ENCODE measurements at regions not wholly inside any gene's neighbourhood (a gene's known extent, or its start where the extent isn't known, plus 50 kb on each side); places are given as distances from the start of the nearest gene placed in this dataset.
A peak's percentile ranks its signal among the peaks of the same experiment; 100 is the strongest.
"Not testable (repeated sequence)": the region's sequence is repeated elsewhere in the genome, so short reads cannot be mapped to it uniquely, and the experiment has no call there.

DNA sequence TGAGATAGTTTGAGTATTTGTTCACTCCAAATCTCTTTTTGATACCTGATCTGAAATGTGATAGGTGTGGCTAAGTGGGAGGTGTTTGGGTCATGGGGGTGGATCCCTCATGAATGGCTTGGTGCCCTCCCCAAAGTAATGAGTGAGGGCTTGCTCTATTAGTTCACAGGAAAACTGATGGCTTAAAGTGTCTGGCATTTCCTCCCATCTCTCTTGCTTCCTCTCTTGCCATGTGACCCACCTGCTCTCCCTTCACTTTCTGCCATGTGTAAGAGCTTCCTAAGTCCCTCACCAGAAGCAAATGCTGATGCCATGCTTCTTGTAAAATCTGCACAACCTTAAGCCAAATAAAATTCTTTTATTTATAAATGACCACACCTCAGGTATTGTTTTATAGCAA lies 61.1 kb downstream of the MAD2L1 start:
- no peak for DNase-seq

DNA sequence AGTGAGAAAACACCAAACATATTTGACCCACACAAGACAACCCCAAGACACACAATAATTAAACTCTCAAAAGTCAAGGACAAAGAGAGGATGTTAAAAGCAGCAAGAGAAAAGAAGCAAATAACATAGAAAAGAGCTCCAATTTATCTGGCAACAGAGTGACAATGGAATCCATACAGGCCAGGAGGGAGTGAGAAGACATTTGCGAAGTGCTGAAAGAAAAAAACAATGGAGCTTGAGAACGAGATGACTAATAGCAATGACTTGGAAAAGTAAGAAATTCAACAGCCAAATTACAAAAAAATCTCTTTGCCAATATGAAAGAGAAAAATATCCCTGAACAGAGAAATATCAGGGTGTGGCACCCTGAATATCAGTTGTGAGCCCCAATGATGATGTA lies 61.6 kb downstream of the MAD2L1 start:
- no peak for DNase-seq

DNA sequence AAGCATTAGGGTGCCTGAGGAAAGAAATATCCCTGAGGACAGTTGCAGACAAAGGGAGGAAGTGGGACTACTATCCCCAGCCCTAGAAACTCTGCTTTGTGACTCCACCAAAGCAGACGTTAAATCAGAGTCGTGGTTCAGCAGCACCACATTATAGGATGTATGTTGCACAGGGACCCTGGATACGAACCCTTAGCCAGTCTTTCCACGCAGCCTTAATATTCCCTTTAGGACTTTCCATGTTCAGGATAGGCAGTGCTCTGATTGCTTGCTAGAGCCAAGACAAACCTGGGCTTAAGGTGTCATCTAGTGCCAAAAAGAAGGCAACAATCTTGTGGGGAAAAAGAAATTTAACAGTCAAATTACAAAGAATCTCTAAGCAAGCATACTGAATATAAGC lies 62.6 kb downstream of the MAD2L1 start:
- DNase-seq = no peak

DNA sequence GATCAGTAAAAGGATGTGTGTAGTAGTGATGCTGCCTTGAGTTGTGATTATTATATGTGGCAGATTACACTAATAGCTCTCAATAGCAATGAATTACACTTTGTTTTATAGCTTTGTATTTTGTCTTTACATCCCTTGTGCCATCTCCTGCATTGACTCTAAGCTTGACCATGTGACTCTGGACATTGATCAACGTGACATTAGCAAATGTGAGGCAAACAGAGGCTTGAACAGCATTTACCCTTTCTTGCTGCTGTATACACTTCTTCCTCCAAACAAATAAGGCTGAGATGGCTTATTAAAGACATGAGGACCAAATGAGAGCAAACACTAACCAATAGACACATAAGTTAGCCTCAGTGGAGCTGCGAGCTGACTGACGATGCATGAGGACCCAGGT lies 63.5 kb downstream of the MAD2L1 start:
- no peak for DNase-seq

DNA sequence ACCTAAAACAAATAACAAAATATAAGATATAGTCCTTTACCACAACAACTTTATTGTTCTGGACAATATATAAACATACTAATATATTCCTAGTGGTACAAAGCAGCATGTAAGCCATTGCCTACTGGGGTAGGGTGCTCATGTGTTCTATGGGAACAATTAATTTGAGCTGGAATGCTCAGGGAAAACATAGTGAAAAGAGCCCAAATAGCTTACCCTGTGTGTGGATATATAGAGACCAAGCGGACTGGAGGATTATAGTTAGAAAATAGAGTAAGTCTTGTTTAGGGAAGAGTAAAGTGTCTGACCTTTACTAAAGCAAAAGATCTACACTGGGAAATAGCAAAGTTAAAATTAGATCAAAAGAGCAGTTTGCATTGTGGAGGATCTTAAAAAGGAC lies 64.8 kb downstream of the MAD2L1 start:
- DNase-seq = no peak

DNA sequence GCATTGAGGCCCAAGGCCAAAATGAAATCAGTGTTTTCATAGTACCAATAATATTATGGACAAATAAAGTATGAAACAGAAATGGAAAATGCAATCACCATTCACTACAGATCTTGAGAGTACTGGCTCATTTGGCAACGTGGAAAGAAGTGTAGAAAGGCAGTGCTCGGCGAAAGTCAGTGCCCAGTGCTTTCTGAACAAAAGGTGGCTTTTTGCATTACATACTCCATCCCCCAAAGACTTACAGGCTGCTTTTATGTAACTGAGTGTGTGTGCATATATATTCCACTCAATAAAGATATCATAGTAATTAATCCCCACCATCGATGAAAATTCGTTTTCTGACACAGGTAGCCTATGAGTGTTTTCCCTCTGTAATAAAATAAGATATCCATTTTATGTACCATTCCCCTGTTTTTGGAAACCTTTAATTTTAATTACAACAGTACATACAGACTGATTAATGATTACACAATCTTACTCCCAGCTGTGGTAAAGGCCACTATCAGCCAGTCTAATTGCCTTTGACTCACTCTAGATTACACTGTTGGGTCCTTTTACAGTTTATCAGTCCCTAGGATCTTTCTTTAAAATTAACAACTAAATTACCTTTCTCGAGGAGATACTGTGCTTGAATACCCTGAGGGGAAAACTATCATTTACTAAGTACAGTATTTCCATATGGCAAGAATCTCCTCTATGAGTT lies 65.9 kb downstream of the MAD2L1 start:
- no peak for DNase-seq

DNA sequence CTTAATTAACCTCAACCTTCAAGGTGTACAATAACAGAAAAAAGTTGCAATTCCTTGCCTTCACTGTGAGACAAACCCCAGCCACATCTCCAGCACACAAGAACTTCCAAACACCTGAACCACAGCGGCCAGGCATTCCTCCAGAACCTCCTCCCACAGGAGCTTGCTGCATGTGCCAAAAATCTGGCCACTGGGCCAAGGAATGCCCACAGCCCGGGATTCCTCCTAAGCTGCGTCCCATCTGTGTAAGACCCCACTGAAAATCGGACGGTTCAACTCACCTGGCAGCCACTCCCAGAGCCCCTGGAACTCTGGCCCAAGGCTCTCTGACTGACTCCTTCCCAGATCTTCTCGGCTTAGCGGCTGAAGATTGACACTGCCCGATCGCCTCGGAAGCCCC lies 70.6 kb downstream of the MAD2L1 start:
- DNase-seq = not testable (repeated sequence)

DNA sequence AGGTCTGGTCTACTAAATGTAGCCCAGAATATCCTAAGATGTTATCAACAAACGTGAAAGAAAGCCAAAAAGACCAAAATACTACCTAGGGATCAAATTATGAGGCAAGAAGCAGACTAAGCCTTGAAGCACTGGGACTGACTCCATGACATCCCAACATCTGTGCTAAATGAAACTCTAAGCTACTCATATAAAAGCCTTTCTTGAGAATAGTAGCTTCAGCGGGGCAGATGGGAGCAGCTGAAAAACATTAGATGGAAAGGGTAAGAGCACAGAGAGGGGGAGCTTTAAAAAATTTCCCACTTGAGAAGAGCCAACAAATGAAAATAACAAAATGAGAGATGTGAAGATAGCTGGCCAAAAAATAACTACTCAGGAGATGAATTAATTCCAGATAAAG lies 81.7 kb downstream of the MAD2L1 start:
- peak in 1 of 2 experiments; percentile 63 for DNase-seq

DNA sequence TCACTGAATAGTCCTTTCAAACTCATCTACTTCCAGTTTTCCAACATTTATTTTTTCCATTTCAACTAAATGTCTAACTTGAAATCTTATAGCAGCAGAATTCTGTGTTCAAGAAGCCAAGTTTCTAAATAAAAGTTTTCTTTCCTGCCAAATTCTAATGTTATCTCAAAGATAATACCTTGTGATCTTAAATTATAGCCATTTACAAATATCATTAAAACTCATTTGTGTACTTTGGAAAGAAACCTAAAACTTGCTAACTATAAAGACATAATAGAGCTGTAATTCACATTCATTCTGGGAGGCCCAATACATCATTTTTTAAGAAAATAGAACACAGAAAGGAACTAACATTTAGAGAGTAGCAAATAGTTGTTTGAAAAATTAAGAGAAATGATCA lies 83.9 kb downstream of the MAD2L1 start:
- no peak for DNase-seq

DNA sequence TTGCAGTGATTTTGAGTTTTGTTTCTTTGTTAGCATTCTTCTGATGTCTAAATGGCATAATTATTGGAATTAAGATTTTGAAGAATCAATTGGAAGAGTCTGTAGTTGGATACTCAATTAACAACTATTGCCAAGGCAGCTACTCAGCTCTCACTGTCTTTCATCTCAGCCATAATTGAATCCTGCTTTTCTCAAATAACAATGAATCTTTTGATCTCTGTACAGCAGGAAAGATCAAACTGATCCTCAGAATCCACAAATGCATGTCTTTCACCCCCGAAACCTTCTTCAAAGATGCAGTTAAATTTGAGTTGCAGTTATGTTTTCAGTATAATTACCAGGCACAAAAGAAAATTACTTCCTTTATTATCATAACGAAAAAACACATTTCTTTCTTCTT lies 86.2 kb downstream of the MAD2L1 start:
- no peak for DNase-seq

DNA sequence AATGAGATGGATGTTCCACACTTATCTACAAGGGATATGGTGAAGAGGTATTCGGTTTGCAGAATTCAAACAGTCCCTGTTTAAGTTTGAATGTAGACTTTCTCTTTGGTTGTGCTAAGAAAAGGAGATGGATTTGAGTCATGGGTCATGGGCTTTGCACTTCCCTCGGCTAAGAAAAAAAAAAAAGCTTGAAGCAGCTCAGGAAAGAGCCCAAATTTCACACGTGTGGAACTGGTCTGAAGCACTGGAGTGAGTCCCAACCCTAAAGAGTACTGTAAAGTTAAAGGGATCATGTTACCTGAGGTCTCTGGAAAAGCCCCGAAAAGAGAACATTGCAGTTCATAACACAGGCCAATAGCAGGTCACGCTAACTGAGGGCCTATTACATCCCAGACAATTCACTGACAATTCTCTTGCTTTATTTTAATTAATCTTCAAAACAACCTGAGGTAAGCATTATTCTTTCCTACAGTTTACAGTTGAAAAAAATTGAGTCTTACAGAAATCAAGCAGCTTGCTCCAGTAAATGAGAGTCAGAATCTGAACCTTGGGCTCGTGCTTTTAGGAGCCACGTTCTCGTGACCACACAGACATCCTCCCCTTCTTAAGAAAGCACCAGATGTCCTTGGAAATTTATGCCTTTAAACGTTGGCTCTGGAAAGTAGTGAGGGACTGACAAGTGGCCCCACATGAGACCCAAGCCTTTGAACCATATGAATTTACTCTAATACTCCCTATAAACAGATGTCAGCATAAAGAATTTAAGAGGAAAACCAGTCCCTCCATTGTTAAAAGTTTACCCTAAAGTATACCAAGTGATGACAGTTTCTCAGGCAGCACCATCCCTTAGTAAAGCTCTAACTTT lies 89.3 kb downstream of the MAD2L1 start:
- DNase-seq = peak; percentile 60 to 78

DNA sequence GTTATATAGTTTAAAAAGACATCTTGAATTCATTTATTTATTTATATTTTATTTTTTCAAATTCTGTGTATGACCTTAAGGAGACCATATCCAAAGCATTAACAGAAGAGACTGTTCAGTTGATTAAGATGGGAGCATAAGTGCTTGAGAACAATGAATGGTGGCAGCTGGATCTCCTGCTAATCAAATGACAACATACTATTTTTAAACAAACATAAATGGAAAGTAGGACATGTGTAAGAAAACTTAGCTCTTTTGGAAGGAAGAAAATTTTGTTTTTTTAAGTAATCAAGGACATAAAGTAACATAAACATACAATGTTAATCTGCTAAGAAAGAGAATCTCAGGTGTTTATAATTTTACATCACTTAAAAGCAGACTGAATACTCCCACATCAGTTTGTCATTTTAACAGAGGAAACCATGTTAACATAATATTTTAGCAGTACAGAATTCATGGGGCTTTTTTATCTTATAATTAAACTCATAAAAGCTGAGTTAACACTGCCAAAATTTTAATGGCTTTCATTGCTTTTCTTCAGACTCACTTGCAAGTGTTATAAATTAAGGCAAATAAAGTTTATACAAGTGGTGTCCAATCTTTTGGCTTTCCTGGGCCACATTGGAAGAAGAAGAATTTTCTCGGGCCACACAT lies 95.1 kb downstream of the MAD2L1 start:
- no peak for DNase-seq

DNA sequence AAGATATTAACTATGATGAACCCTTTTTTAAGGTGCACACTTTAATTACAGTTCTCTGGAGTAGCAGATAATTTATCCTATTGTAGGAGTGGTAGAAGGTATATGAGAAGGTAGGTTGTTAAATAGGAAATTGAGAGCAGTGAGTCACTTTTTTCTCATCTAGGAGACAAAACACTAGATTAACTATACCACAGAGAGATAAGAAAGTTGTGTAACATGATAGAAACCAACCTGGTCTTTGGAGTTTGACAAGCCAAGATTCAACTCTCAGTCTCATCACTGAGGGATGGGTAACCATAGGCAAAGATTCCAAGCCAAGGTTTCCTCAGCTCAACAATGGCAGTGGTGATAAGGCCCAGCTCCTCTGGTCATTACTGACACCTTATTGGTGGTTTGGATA lies 104.0 kb downstream of the MAD2L1 start:
- no peak for DNase-seq

DNA sequence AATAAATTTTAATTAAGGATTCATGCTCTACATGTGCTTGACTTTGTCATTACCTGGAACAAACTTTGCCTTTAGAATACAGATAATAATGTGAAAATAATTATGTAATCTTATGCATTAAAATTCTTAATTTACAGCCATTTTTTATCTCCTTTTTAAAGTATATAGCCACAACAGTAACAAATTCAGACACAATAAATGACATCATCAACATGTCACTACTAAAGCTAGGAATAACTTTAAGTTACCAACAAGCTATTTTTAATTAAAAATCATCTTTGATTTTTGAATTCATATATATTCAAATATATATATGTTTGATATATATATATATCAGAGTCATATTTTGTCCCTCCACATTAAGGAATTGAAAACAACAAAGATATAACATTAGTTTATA lies 107.7 kb downstream of the MAD2L1 start:
- DNase-seq = no peak

DNA sequence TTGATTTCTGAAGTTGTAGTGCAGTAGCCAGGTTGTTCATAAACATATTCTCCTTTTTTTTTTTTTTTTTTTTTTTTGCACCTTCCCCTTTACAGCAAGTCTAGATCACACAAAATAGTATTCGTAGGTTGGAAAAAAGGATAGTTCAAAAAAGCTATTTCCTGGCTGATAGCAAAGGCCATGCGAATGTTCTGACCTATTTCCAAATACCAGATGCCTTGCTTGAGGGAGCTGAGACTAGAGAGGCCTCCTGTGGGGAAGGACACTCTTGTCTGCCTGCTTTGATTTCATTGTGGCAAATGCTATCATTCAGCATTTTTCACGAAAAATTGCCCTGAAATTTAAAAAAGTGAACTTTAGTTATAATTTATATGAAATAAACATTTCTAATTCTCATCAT lies 111.4 kb downstream of the MAD2L1 start:
- DNase-seq = no peak

DNA sequence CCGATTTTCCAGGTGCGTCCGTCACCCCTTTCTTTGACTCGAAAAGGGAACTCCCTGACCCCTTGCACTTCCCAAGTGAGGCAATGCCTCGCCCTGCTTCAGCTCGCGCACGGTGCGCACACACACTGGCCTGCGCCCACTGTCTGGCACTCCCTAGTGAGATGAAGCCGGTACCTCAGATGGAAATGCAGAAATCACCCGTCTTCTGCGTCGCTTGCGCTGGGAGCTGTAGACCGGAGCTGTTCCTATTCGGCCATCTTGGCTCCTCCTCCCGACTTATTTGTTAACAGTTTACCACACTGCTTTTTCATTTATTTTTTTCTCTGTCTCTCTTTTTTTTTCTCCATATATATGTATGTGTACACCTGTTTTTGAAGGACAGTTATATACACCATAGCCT lies 112.2 kb downstream of the MAD2L1 start:
- not testable (repeated sequence) for DNase-seq

DNA sequence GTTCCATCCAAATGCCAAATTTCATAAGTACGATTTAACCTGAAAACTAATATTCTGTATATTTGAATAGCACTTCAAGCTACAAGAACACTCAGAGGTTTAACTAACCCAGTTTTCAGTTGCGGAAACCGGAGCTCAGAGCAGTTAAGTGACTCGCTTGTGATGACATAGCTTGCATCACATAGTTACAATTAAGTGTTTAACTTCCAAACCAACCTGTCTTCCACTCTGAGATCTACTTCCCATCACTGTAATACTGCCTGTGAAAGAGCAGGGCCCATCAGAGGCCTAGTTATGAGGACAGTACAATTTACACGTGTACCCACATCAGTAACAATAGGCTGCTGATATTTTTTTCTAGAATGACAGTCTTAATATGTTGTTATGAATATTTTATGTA lies 120.3 kb downstream of the MAD2L1 start:
- no peak for DNase-seq

DNA sequence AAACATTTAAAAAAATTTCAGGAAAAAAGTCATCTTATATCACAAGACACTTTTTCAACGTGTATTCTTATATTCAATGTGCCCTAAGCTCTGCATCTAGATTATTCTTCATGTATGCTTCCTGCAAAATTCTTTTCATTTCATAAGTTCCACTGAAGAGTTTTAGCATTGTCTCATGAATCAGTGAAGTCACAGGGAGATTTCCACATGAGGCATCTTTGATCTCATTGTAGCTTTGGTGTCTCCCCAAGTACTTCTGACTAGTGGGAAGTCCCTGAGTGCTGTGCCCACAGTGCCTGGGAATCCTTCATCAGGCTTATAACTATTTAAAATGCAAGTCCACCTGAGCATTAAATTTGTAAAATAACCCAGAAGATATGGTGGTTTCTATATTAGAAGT lies 123.8 kb downstream of the MAD2L1 start:
- no peak for DNase-seq

DNA sequence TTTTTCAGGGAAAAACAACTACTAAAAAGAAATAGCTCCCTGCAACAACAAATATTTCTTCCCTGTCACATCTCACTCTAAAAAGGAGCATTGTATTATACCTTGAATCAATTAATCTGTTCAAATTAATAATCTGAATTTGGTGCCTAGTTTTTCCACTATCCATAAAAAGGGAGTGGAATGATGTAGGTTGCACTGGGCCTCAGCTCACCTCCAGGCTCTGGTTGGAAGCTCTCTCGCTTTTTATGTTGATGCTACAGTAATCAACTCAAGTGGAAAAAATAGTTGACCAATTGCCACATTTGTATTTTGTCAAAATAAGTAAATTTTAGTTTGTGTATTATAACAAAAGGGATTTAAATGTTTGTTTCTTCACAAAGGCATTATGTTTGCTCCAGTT lies 126.1 kb downstream of the MAD2L1 start:
- DNase-seq = no peak

DNA sequence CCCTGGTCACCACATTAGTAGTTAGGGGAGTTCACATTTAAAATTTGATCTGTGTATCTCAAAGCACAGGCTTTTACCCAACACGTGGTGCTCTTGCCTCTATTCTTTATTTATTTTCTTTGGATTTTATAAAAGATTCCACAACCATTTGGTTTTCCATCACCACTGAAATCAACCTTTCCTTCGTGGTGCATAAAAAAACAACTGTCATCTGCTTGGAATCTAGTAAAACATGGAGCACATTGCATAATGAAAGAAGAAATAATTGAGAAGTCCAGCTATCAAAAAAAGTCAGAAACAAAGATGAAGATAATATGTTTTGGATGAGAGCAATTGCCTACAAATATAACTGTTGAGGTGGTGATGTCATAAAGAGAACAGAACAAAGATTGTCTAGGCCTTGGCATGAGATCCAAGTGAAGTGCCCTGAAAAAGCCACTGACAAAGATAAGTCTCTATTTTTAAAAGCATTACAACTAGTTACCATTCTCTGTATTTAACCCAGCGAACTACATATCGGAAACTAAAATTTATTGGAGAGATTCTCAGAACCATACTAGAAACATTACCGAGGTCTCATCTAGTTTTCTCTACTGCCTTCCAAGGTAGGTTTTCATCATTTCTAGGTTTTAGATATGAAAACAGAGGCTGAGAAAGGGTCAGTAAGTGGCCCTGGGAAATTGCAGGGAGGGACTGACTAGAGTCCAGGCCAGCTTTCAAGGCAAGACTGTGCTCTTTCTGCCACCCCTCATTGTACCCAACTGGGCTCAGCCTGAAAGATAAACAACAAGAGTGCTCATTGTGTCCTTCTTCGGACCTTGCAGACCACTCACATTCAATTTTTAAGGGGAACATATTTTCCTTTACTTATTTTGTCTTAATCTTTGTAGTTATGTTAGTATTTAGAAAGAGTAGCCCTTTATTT lies 127.3 kb downstream of the MAD2L1 start:
- DNase-seq = no peak

DNA sequence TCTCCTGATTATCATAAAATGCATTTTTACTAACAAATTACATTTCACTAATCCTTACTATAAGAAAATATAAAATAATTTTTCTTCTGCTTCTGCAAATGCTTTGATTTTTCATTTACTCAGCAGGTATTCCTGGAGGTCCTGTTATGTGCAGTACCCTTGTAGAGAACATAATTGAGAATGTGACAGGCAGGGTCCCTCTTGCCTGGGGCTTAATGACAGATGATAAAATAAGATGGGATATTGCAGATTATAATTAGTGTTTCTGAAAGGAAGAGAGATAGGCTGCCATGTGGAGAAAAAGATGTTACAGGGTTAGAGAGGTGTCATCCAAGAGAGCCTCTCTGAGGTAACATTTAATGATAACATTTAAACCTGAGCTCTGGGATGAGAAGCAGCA lies 128.9 kb downstream of the MAD2L1 start:
- DNase-seq = peak in 1 of 2 experiments; percentile 2

DNA sequence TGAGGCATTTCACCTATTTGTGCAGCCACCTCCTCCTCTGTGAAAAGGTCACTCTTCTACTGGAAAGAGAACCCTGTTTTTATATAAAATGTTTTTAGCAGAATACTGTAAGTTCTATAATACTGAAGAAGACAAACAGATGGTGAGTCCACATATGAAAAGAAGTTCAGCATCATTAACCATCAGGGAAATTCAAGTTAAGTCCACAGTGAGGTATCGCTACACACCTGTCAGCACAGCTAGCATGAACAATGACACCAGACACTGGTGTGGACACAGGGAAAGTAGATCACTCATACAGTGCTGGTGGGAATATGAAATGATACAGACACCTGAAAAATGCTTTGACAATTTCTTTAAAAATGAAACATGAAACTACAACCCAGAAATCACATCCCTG lies 133.0 kb downstream of the MAD2L1 start:
- peak; percentile 0 to 11 for DNase-seq

DNA sequence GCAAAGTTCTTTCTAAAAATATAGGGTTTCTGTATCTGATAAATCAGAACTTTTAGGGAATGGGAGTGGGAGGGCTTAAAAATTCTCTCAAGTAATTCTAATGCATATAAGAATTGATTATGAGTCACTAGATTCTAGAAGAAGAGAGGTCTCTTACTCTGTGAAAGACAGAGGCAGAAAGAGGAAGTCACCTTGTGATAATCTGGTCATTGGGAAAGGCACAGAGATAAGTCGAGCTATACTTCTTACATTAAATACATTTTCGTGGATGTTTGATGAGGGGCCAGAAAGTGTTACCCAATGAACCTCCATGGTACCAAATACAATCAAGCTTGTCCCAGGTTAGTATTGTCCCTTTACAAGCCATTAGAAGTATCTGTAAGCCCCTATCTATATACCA lies 134.4 kb downstream of the MAD2L1 start:
- DNase-seq = no peak

Data from NCI-H524 (cell line).